Activated CD4-positive, alpha-beta T cell treated with anti-CD3 and anti-CD28 coated beads, Interleukin-2, amount 50 U/mL, for 24 hours (primary cell): ENCODE measurements at regions not wholly inside any gene's neighbourhood (a gene's known extent, or its start where the extent isn't known, plus 50 kb on each side); places are given as distances from the start of the nearest gene placed in this dataset.

ENCODE experiments used
- DNase-seq, 2 donors: peaks; one replicate each; pipeline ENCODE4 v3.0.0-alpha.2; 2020; ENCODE audit warnings: low read depth in 1 of 2, low spot score in 1 of 2

GRCh38 chr5:164336276-164336675, 830.9 kb downstream of the MAT2B start:
- no peak for DNase-seq

DNA sequence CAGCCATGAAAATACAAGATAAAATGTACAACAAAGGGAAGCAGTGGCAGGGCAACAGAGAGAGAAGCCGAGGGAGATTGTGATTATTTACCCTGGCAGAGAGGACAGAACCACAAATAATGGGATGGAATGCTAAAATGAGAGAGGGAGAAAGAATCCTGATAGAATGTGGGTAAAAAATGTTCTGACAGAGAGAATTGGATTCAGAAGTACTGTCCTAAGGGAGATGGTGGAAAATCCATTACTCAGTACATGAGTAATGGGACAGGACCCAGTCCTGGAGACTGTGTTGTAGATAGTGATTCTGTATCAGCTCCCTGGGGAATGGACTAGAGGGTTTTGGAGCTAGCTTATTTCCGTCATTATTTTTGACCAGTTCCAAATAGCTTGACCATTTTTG, 831.5 kb downstream of the MAT2B start:
- no peak for DNase-seq

DNA sequence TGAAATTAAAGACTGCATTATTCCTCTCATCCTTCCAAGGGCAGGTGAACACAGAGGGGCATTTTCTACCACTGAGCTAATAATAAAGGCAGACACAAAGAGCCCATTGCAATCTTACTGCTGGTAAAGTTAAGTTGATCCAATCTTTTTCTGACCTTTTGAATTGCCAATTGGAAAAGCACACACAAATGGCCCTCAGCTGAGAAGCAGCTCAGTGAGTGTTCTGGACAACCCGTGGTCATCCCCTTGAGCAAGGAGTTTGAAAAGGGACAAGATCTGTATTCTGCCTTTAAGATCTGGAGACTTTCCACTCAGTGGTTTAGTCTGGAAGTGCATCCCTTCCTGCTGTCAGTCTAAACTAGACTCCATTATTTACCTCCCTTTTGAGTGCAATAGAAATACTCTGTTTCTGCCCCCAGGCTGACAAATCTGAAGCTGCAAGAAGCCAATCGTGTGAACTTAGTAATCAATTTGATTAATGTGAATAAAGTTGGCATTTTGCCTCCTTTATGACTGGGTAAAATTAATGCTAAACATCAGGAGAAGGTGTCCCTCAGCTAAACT, 835.7 kb downstream of the MAT2B start:
- no peak for DNase-seq

DNA sequence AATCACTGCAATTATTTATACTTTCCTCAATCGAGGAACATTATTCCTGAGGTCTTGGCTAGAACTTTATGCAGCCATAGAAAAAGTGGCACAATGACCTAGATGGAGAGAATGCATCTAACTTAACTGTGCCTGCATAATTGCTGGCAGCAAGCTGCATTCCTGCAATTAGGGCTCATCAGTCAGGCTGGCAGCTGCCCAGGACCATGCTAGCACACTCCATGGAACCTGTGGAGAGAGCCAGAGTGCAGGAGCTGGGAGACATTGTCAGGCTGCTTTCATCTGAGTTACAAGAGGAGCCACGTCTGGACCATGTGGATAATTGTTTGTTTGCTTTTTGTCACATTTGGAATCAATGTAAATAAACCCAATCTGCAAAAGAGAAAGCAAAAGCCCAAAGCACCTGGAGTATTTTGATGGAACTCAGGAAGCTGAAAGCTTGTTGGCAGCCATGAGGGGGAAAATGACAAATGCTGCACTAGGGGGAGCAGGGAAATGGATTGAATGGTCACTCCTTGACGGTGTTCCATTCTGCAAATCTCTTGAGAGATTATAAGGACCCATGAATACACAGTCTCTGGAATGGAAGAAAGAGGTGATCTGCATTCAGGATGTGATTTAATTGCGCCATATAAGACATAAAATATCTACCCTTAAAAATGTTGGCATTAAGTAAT, 839.9 kb downstream of the MAT2B start:
- no peak for DNase-seq

GRCh38 chr5:164345853-164346252, 840.4 kb downstream of the MAT2B start:
- DNase-seq, result no peak

DNA sequence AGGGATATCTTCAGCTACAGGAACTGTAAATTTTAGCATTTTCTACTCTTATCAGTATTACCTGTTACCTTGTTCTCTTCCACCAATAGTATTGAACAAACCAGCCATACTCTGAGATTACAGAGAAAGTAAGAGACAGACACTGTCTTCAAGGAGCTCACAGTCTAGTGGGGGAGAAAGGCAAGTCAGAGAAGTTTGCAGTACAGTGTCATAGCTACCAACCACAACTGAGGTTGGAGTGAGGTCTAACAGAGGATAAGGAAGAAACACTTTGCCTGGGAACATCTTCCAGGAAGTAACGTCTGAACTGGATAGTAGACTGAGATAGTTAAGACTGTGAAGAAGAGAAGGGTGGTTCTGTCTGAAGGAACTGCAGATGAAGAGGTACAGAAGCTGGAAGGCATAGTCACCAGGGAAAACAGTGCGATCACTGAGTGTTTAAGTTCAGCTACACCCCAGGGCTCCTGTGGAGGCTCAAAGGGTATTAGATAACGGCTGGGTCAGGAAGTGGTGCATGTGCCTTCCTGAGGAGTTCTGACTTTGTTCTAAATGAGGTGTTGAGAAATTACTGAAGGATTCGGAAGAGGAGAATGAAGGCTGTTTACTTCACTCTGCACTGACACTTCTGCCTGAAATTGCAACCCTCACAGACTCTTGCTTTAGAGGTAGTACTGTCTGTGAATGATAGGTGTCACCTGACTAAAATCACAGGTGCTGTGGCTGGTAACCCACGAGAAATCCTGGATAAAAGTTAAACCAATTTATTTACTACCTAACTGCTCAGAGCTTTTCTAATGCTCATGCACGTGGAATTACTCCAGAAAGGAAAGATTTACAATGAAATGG, 841.6 kb downstream of the MAT2B start:
- no peak for DNase-seq

- DNase-seq, result no peak
Measured at GRCh38 chr5:164350236-164350635, 844.8 kb downstream of the MAT2B start.

DNA sequence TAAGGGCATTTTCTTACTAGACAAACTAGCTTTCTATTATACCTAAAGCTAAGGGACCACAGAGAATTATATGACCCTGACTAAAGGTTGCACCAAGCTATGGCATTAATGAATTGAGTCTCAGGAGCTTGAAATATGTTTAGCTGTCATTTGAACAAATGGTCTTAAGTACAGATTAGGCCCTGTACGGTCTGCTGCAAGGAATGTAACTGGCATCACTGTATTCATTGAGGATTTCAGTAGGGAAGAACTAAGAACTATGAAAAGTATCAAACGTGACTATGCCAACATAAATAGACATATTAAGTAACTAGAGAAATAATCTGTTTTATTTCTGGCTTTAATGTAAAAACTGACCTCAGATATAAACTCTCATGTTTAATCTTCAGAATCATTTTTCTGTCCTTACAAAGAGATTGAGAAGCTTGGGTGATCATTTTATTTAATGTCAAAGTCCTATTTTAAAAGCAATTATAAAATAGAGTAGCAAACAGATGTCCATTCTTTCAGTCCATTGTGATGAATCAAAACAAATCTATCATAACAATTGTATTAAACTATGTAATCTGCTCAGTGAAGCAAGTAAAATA, 845.9 kb downstream of the MAT2B start:
- DNase-seq, result no peak

GRCh38 chr5:164352695-164353094, 847.3 kb downstream of the MAT2B start:
- DNase-seq, result no peak

DNA sequence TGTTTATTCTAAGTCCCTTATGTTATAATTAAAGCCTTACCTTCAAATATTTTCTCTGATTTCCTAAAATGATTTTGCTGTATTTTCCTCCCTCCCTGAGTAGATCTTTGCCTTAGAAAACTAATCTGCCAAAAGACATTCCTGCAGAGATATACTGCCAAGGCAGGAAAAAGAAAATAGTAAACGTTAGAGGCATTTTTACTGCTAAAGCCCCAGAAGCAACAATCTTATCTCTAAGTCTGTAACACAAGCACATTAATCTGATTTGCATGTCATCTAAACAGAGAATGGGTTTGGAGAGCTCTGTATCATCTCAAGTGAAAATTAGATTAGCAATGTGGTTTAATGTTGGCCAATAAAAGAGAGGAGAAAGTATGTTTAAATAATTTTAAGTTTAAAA, 847.7 kb downstream of the MAT2B start:
- DNase-seq, result no peak

DNA sequence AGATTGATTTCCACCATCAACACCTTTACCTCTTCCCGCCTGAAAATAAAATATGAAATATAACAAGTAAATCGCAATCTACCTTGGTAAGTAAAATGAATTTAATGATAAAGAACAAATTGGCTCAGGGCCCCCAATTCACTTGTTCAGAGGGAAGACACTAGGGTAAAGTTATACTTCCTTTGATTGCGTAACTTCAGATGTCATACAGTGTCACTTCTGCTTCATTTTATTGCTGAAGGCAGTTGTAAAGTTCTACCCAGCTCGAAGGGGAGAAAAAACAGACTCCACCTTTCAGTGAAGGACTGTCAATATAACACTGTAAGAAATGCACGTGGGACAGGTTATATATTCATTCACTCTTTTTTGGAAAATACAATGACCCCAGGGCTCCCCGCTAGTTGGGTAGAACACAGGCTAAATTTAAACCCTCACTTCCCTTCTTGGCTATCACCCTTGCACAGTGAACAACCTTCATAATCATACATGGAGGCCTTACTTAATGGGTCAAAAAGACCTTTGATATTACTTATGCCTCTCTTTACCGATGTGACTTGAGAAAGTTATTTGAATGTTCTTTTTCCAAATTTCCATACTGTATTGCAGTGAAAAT, 848.8 kb downstream of the MAT2B start:
- DNase-seq, result no peak

DNA sequence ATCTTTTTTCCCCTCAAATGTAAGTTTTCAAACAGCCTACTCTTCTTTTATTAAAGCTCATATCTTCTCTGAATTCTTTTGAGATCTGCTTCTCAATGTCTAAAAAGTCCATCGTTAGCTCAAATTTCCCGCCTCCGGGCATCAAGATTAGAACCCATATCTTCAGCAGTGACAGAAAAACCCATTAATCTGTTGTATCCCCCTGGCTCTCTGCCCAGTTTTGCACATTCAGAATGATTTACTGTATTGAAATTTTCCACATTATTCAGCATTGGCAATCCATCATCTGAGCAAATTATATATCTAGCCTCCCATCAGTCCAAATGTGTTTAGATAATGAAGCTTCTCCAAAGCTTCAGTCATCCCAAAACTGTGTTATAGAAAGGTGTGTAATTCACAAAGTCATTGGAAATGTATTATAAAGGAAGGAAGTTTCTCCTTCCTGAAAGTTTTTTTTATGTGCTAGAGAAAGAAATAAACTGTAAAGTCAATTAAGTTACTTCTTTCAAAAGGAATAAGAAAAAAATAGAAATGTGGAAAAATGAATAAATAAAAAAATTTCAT, 849.9 kb downstream of the MAT2B start:
- DNase-seq, result no peak

- DNase-seq, result no peak
Measured at GRCh38 chr5:164356790-164357189, 851.4 kb downstream of the MAT2B start.

DNA sequence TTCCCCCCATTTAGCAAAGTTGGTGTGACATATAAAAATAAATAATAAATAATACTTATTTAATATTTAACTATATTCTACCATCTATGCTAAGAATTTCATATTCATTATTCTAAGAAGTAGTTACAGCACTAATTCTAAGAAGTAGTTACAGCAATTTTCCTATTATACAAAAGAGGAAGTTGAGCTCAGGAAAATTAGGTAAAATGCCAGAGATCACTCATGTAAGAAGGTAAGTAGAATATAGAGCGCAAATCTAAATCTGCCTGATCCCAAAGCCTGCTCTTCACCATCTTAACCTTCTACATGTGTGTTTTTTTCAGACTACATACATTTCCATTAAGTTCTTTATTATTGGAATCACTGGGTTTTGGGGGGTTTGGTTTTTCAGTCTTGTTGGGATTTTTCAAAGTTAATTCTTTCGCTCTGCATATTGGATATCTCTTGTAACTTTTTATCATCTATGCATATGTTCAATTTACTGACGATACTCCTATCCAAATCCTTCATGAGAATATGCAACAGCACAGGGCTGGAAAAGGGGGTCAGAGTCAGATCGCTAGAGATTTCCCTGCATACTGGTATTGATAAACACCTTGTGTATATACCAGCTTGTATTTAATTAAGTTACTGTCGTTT, 852.1 kb downstream of the MAT2B start:
- no peak for DNase-seq

GRCh38 chr5:164358531-164359259, 853.3 kb downstream of the MAT2B start:
- DNase-seq, result no peak

- DNase-seq, result no peak
Measured at GRCh38 chr5:164359260-164360255, 854.1 kb downstream of the MAT2B start.

DNA sequence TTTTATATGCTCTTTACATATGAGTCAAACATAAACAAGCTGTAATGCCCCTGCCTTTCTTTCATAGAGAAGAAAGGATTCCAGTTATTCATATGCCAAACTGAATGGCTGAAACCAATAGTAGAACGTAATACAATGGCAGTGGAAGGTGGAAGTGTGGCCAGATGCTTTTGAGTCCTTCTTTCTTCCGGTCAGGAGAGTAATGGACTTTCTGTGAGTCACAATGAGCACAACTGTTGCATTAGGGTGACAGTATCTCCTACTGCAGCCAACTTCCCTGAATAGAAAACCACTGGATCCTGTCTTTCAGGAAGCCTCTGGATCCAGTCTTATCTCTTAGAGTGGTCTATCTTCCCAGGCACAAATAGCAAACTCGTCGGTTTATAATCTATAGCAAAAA, 855.2 kb downstream of the MAT2B start:
- DNase-seq, result no peak

DNA sequence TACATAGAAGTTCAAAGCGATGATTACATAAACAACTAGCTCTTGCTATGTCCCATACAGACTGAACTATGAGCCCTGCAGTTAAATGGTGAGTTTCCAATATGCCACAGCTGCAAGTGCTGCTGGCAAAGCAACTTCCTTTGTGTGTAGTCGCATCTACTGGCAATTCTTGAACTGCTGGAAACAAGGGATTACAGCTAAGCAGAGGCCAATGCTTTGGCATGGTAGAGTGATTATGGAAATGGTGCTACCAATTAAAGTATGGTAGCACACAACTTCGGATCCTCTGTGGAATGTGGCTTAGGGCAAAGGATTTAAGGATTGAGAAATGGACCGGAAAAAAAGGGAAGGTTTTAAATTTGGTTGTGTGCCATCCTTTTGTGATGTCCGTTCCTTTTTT, 856.6 kb downstream of the MAT2B start:
- DNase-seq, result no peak

- DNase-seq, result no peak
Measured at GRCh38 chr5:164362835-164363234, 857.4 kb downstream of the MAT2B start.
